ENCODE measurements at regions not wholly inside any gene's neighbourhood (a gene's known extent, or its start where the extent isn't known, plus 50 kb on each side); places are given as distances from the start of the nearest gene placed in this dataset.
"Not testable (repeated sequence)": the region's sequence is repeated elsewhere in the genome, so short reads cannot be mapped to it uniquely, and the experiment has no call there.

- Mint-ChIP-seq H3K4me3 (no peak overlapping the region), H3K27ac (no peak overlapping the region), H3K36me3 (ENCODE audit: low read depth) (no peaks in the 10 kb centered on the region), H3K27me3 (no peaks in the 10 kb centered on the region), H3K9me3 (peaks cover 31% of the 10 kb centered on the region), H3K4me1 (ENCODE audit: low read depth) (no peaks in the 10 kb centered on the region)
- no peak for DNase-seq
Observed at GRCh38 chr5:23977997-23978396, 470.6 kb downstream of the PRDM9 start.

DNA sequence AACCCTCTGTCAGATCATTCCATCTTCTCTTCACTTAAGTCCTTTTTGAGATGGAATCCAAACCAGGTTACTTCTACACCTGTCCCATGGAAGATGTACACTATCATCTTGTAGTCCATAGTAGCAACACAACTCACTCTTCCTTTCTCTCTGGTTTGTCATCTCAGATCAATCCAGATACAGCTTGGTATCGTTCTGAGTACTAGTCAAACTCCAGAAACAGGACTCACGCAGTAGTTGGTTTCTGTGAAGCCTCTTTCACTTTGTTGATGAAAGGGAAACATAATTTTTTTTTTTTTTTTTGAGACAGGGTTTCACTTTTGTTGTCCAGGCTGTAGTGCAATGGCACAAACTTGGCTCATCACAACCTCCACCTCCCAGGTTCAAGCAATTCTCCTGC lies 484.0 kb downstream of the PRDM9 start:
- Mint-ChIP-seq H3K27me3 (no peaks in the 10 kb centered on the region), H3K4me1 (ENCODE audit: low read depth) (no peaks in the 10 kb centered on the region), H3K4me3 (no peak overlapping the region), H3K36me3 (ENCODE audit: low read depth) (no peaks in the 10 kb centered on the region), H3K27ac (no peak overlapping the region), H3K9me3 (peaks cover 13% of the 10 kb centered on the region)
- no peak for DNase-seq

- Mint-ChIP-seq H3K4me3 (no peak overlapping the region), H3K27me3 (no peaks in the 10 kb centered on the region), H3K4me1 (ENCODE audit: low read depth) (no peaks in the 10 kb centered on the region), H3K27ac (no peak overlapping the region), H3K9me3 (peaks cover 27% of the 10 kb centered on the region), H3K36me3 (ENCODE audit: low read depth) (no peaks in the 10 kb centered on the region)
- DNase-seq: no peak
Observed at GRCh38 chr5:23994581-23995370, 487.4 kb downstream of the PRDM9 start.

GRCh38 chr5:23996525-23996924 lies 489.1 kb downstream of the PRDM9 start:
- Mint-ChIP-seq H3K36me3 (ENCODE audit: low read depth) (no peaks in the 10 kb centered on the region), H3K9me3 (peaks cover 19% of the 10 kb centered on the region), H3K27me3 (no peaks in the 10 kb centered on the region), H3K4me3 (no peak overlapping the region), H3K27ac (no peak overlapping the region), H3K4me1 (ENCODE audit: low read depth) (no peaks in the 10 kb centered on the region)
- DNase-seq: no peak

GRCh38 chr5:24005384-24005783 lies 498.0 kb downstream of the PRDM9 start:
- Mint-ChIP-seq H3K4me3 (no peak overlapping the region), H3K36me3 (ENCODE audit: low read depth) (no peaks in the 10 kb centered on the region), H3K27me3 (no peaks in the 10 kb centered on the region), H3K27ac (no peak overlapping the region), H3K9me3 (peaks cover 17% of the 10 kb centered on the region), H3K4me1 (ENCODE audit: low read depth) (no peaks in the 10 kb centered on the region)
- DNase-seq: no peak

DNA sequence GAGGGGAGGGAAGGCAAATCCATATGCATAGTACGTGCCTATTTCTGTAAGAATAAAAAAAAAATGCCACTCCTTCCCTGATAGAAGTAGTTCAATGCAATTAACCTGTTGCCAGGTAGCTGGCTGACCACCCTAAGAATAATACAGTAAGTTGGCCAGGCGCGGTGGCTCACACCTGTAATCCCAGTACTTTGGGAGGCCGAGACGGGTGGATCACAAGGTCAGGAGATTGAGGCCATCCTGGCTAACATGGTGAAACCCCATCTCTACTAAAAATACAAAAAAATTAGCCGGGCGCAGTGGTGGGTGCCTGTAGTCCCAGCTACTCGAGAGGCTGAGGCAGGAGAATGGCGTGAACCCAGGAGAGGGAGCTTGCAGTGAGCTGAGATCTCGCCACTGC lies 510.3 kb downstream of the PRDM9 start:
- not testable (repeated sequence) for H3K36me3 Mint-ChIP-seq (ENCODE audit: low read depth); H3K27ac Mint-ChIP-seq; H3K4me3 Mint-ChIP-seq; H3K4me1 Mint-ChIP-seq (ENCODE audit: low read depth); DNase-seq; H3K27me3 Mint-ChIP-seq
- peaks cover 15% of the 10 kb centered on the region for H3K9me3 Mint-ChIP-seq

GRCh38 chr5:24026288-24026687 lies 518.9 kb downstream of the PRDM9 start:
- DNase-seq: no peak
- no peaks in the 10 kb centered on the region for H3K4me1 Mint-ChIP-seq (ENCODE audit: low read depth)
- no peaks in the 10 kb centered on the region for H3K27me3 Mint-ChIP-seq
- no peaks in the 10 kb centered on the region for H3K36me3 Mint-ChIP-seq (ENCODE audit: low read depth)
- H3K4me3 Mint-ChIP-seq: no peak overlapping the region
- H3K9me3 Mint-ChIP-seq: peaks cover 38% of the 10 kb centered on the region
- H3K27ac Mint-ChIP-seq: no peak overlapping the region

- Mint-ChIP-seq H3K36me3 (ENCODE audit: low read depth) (no peaks in the 10 kb centered on the region), H3K27me3 (no peaks in the 10 kb centered on the region), H3K9me3 (peaks cover 26% of the 10 kb centered on the region), H3K4me3 (no peak overlapping the region), H3K27ac (no peak overlapping the region), H3K4me1 (ENCODE audit: low read depth) (no peaks in the 10 kb centered on the region)
- no peak for DNase-seq
Observed at GRCh38 chr5:24042688-24043087, 535.3 kb downstream of the PRDM9 start.

GRCh38 chr5:24045046-24045445 lies 537.6 kb downstream of the PRDM9 start:
- H3K4me3 Mint-ChIP-seq: no peak overlapping the region
- H3K27ac Mint-ChIP-seq: no peak overlapping the region
- DNase-seq: no peak
- H3K9me3 Mint-ChIP-seq: peaks cover 26% of the 10 kb centered on the region
- H3K36me3 Mint-ChIP-seq (ENCODE audit: low read depth): no peaks in the 10 kb centered on the region
- H3K27me3 Mint-ChIP-seq: no peaks in the 10 kb centered on the region
- no peaks in the 10 kb centered on the region for H3K4me1 Mint-ChIP-seq (ENCODE audit: low read depth)

DNA sequence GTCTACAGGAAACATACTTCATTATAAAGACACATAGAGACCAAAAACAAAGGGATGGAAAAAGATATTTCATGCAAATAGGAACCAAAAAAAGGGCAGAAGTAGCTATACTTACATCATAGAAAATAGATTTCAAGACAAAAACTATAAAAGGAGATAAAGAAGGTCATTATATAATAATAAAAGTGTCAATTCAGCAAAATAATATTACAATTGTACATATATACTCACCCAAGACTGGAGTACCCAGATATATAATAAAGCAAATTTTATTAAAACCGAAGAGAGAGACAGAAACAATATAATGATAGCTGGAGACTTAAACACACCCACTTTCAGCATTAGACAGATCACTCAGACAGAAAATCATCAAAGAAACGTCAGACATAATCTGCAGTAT lies 546.3 kb downstream of the PRDM9 start:
- Mint-ChIP-seq H3K36me3 (ENCODE audit: low read depth) (no peaks in the 10 kb centered on the region), H3K4me3 (no peak overlapping the region), H3K27me3 (no peaks in the 10 kb centered on the region), H3K27ac (no peak overlapping the region), H3K9me3 (peaks cover 25% of the 10 kb centered on the region), H3K4me1 (ENCODE audit: low read depth) (no peaks in the 10 kb centered on the region)
- no peak for DNase-seq

- Mint-ChIP-seq H3K4me3 (no peak overlapping the region), H3K36me3 (ENCODE audit: low read depth) (no peaks in the 10 kb centered on the region), H3K27ac (no peak overlapping the region), H3K4me1 (ENCODE audit: low read depth) (no peaks in the 10 kb centered on the region), H3K27me3 (no peaks in the 10 kb centered on the region), H3K9me3 (peaks cover 20% of the 10 kb centered on the region)
- no peak for DNase-seq
Observed at GRCh38 chr5:24059006-24059405, 551.6 kb downstream of the PRDM9 start.

- H3K4me3 Mint-ChIP-seq: no peak overlapping the region
- H3K36me3 Mint-ChIP-seq (ENCODE audit: low read depth): no peaks in the 10 kb centered on the region
- no peak overlapping the region for H3K27ac Mint-ChIP-seq
- no peaks in the 10 kb centered on the region for H3K27me3 Mint-ChIP-seq
- no peaks in the 10 kb centered on the region for H3K4me1 Mint-ChIP-seq (ENCODE audit: low read depth)
- peaks cover 20% of the 10 kb centered on the region for H3K9me3 Mint-ChIP-seq
- DNase-seq: no peak
Observed at GRCh38 chr5:24059716-24060115, 552.3 kb downstream of the PRDM9 start.

DNA sequence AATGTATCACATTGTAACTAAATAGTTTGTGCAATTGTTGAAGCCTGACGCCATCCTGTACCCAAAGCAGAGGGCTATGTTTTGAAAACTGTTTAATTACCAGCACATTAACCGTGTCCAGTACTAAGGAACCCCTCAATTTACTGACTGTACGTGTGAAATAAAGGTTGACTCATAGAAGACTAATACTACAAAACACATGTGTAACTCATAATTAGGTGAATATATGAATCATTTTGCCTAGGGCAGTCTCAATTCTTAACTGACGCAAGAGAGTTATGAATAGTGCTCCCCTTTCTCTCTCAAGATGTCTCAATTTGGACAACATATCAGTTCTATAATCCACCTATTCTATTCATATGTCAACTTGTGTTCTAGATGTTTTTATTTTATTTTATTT lies 558.4 kb downstream of the PRDM9 start:
- no peaks in the 10 kb centered on the region for H3K36me3 Mint-ChIP-seq (ENCODE audit: low read depth)

GRCh38 chr5:24067208-24067607 lies 559.8 kb downstream of the PRDM9 start:
- H3K27me3 Mint-ChIP-seq: no peaks in the 10 kb centered on the region
- H3K9me3 Mint-ChIP-seq: peaks cover 15% of the 10 kb centered on the region
- H3K27ac Mint-ChIP-seq: no peak overlapping the region
- H3K4me1 Mint-ChIP-seq (ENCODE audit: low read depth): no peaks in the 10 kb centered on the region
- no peaks in the 10 kb centered on the region for H3K36me3 Mint-ChIP-seq (ENCODE audit: low read depth)
- no peak overlapping the region for H3K4me3 Mint-ChIP-seq
- DNase-seq: no peak

More for the DNA sequence above, 558.4 kb downstream of the PRDM9 start:
- Mint-ChIP-seq H3K9me3 (peaks cover 18% of the 10 kb centered on the region), H3K27me3 (no peaks in the 10 kb centered on the region), H3K4me1 (ENCODE audit: low read depth) (no peaks in the 10 kb centered on the region), H3K4me3 (no peak overlapping the region), H3K27ac (no peak overlapping the region)
- DNase-seq: no peak

GRCh38 chr5:24068524-24068923 lies 561.1 kb downstream of the PRDM9 start:
- Mint-ChIP-seq H3K27me3 (no peaks in the 10 kb centered on the region), H3K9me3 (peaks cover 15% of the 10 kb centered on the region), H3K4me1 (ENCODE audit: low read depth) (no peaks in the 10 kb centered on the region), H3K27ac (no peak overlapping the region), H3K4me3 (no peak overlapping the region), H3K36me3 (ENCODE audit: low read depth) (no peaks in the 10 kb centered on the region)
- no peak for DNase-seq

- no peak overlapping the region for H3K27ac Mint-ChIP-seq
- no peak for DNase-seq
- peaks cover 6% of the 10 kb centered on the region for H3K9me3 Mint-ChIP-seq
- H3K4me3 Mint-ChIP-seq: no peak overlapping the region
- H3K36me3 Mint-ChIP-seq (ENCODE audit: low read depth): no peaks in the 10 kb centered on the region
- no peaks in the 10 kb centered on the region for H3K27me3 Mint-ChIP-seq
- H3K4me1 Mint-ChIP-seq (ENCODE audit: low read depth): no peaks in the 10 kb centered on the region
Observed at GRCh38 chr5:24073107-24073506, 565.7 kb downstream of the PRDM9 start.
